ENCODE measurements at regions not wholly inside any gene's neighbourhood (a gene's known extent, or its start where the extent isn't known, plus 50 kb on each side); places are given as distances from the start of the nearest gene placed in this dataset.

DNA sequence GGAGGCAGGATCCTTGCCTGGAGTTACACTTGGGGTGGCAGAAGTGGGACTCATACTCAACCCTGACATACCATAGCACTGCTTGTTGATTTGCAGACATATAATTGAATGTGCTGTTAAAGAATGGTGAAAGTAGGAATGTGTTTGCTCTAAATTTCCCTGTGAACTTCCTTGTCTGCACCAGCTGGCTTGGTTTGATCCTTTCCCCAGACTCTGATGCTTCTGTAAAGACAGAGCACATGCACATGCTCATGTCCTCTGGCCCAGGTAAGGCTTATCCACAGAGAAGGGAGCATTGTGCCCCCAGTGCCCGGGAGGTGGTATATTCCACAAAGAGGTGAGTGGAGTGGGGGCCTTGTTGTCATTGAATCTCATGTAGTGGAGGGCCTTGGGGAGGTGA lies 138.0 kb upstream of the STC2 start:
- H3K4me3 ChIP-seq (ENCODE audit: low read length in 2 of 2), result no peak overlapping the region
- no peak overlapping the region for H3K27ac ChIP-seq (ENCODE audit: low read depth in 1 of 2, low read length in 1 of 2)
- no peaks in the 10 kb centered on the region for H3K4me1 ChIP-seq (ENCODE audit: control insufficient read depth in 2 of 2, insufficient read depth in 2 of 2, low read length in 2 of 2)
- no peaks in the 10 kb centered on the region for H3K9me3 ChIP-seq (ENCODE audit: control insufficient read depth in 2 of 2, insufficient read depth in 1 of 2, low read length in 1 of 2)
- no peak for DNase-seq (ENCODE audit: low read depth in 6 of 9, low spot score in 9 of 9)
- 97% methylated on average over 1 of the region's 1 CpG for WGBS
- H3K36me3 ChIP-seq (ENCODE audit: control insufficient read depth in 2 of 2, insufficient read depth in 2 of 2, low read length in 1 of 2), result no peaks in the 10 kb centered on the region
- H3K27me3 ChIP-seq (ENCODE audit: control insufficient read depth in 2 of 2, insufficient read depth in 1 of 2, low read length in 1 of 2), result no peaks in the 10 kb centered on the region

DNA sequence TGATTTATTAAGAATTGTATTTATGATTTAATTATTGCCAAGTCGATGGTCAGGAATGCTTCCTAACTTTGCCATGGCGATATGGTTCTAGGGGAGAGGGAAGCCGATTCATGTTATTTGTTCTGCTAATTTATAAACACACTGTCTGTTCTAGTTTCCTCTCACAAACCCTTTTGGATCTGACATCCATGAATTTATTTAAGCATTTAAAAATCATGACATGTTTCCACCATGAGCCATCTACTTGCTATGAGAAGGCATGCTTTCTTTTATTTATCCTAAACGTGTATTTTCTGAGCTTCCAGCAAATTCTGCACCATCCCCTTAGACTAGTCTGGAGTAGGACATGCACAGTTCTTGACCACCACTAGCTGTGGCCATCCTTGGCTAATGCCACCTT lies 136.6 kb upstream of the STC2 start:
- Histone ChIP-seq H3K9me3 (ENCODE audit: control insufficient read depth in 2 of 2, insufficient read depth in 1 of 2, low read length in 1 of 2) (no peaks in the 10 kb centered on the region), H3K27me3 (ENCODE audit: control insufficient read depth in 2 of 2, insufficient read depth in 1 of 2, low read length in 1 of 2) (no peaks in the 10 kb centered on the region), H3K4me1 (ENCODE audit: control insufficient read depth in 2 of 2, insufficient read depth in 2 of 2, low read length in 2 of 2) (no peaks in the 10 kb centered on the region), H3K4me3 (ENCODE audit: low read length in 2 of 2) (no peak overlapping the region), H3K27ac (ENCODE audit: low read depth in 1 of 2, low read length in 1 of 2) (no peak overlapping the region), H3K36me3 (ENCODE audit: control insufficient read depth in 2 of 2, insufficient read depth in 2 of 2, low read length in 1 of 2) (no peaks in the 10 kb centered on the region)
- 93% methylated on average over 4 of the region's 4 CpGs for WGBS
- DNase-seq (ENCODE audit: low read depth in 6 of 9, low spot score in 9 of 9), result no peak

DNA sequence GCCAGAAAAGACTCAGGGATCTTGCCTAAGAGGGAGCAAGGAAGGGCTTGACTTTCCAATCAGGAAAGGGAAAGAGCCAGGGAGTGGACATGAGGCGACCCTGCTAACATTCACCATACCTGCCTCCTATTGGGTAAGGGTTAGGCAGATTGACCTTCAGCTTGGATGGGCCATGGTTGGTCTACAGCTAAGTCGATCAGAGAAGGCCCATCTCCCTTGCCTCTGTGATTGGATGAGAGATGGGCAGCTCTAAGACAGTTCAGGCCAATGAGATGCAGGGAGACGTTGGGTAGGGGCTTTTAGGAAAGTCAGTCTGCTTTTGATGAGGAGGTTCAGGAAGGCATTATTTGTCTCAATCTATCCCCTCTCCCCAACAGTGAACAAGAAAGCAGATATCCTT lies 135.0 kb upstream of the STC2 start:
- no peaks in the 10 kb centered on the region for H3K27me3 ChIP-seq (ENCODE audit: control insufficient read depth in 2 of 2, insufficient read depth in 1 of 2, low read length in 1 of 2)
- no peak overlapping the region for H3K4me3 ChIP-seq (ENCODE audit: low read length in 2 of 2)
- no peaks in the 10 kb centered on the region for H3K36me3 ChIP-seq (ENCODE audit: control insufficient read depth in 2 of 2, insufficient read depth in 2 of 2, low read length in 1 of 2)
- H3K4me1 ChIP-seq (ENCODE audit: control insufficient read depth in 2 of 2, insufficient read depth in 2 of 2, low read length in 2 of 2), result no peaks in the 10 kb centered on the region
- 89% methylated on average over 3 of the region's 3 CpGs for WGBS
- no peak overlapping the region for H3K27ac ChIP-seq (ENCODE audit: low read depth in 1 of 2, low read length in 1 of 2)
- H3K9me3 ChIP-seq (ENCODE audit: control insufficient read depth in 2 of 2, insufficient read depth in 1 of 2, low read length in 1 of 2), result no peaks in the 10 kb centered on the region
- no peak for DNase-seq (ENCODE audit: low read depth in 6 of 9, low spot score in 9 of 9)

DNA sequence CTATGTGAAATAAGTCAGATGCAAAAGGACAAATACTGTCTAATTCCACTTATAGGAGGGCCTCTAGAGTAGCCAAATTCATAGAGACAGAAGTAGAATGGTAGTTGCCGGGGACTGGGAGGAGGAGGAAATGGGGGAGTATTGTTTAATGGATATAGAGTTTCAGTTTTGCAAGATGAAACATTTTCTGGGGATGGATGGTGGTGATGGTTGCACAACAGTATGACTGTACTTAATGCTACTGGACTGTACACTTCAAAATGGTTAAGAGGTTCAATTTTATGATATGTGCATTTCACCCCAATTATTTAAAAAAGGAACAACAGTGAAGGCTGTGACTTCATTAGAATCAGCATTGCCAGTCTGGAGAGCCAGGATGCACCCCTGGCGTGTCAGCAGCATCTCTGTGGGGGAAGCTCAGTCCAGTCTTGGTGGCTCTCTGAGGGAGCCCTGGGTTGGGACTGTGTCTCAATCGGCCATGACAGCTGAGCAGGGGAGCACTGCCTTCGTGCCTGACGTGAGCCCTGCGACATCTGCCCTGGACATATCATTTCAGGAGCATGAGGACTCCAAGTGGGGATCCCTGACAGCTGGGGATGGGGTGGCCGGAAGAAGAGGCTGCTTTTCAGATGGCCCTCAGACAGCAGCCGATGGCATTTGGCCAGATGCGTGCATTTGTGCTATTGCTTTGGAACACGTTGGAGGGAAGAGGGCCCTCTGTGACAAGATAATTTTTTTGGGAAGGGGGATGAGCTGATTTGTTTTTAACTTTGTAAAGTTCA lies 130.8 kb upstream of the STC2 start:
- Histone ChIP-seq H3K36me3 (ENCODE audit: control insufficient read depth in 2 of 2, insufficient read depth in 2 of 2, low read length in 1 of 2) (no peaks in the 10 kb centered on the region), H3K27me3 (ENCODE audit: control insufficient read depth in 2 of 2, insufficient read depth in 1 of 2, low read length in 1 of 2) (no peaks in the 10 kb centered on the region), H3K4me1 (ENCODE audit: control insufficient read depth in 2 of 2, insufficient read depth in 2 of 2, low read length in 2 of 2) (no peaks in the 10 kb centered on the region), H3K27ac (ENCODE audit: low read depth in 1 of 2, low read length in 1 of 2) (no peak overlapping the region), H3K4me3 (ENCODE audit: low read length in 2 of 2) (no peak overlapping the region), H3K9me3 (ENCODE audit: control insufficient read depth in 2 of 2, insufficient read depth in 1 of 2, low read length in 1 of 2) (no peaks in the 10 kb centered on the region)
- WGBS, result 70% methylated on average over 10 of the region's 10 CpGs
- DNase-seq (ENCODE audit: low read depth in 6 of 9, low spot score in 9 of 9), result no peak

DNA sequence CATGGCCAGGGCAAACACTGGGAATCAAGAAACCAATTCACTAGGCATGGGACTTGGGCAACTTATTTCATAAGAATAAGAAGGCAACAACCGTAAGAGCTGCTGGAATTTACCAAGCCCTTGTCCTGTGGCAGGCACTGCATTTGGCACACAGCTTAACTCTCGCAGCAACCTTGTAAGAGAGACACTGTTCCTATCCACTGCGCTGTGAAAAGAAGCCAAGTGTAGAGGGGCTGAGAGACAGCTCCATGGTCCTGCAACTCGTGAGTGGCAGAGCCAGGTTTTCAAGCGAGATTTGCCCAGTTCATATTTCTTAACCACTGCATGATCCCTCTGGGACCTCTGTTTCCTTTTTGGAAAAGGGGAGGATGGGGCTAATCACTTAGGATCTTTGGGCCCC lies 129.3 kb upstream of the STC2 start:
- Histone ChIP-seq H3K27ac (ENCODE audit: low read depth in 1 of 2, low read length in 1 of 2) (no peak overlapping the region), H3K36me3 (ENCODE audit: control insufficient read depth in 2 of 2, insufficient read depth in 2 of 2, low read length in 1 of 2) (no peaks in the 10 kb centered on the region), H3K27me3 (ENCODE audit: control insufficient read depth in 2 of 2, insufficient read depth in 1 of 2, low read length in 1 of 2) (no peaks in the 10 kb centered on the region), H3K4me1 (ENCODE audit: control insufficient read depth in 2 of 2, insufficient read depth in 2 of 2, low read length in 2 of 2) (no peaks in the 10 kb centered on the region), H3K9me3 (ENCODE audit: control insufficient read depth in 2 of 2, insufficient read depth in 1 of 2, low read length in 1 of 2) (no peaks in the 10 kb centered on the region), H3K4me3 (ENCODE audit: low read length in 2 of 2) (no peak overlapping the region)
- WGBS, result 76% methylated on average over 5 of the region's 5 CpGs
- DNase-seq (ENCODE audit: low read depth in 6 of 9, low spot score in 9 of 9), result no peak

DNA sequence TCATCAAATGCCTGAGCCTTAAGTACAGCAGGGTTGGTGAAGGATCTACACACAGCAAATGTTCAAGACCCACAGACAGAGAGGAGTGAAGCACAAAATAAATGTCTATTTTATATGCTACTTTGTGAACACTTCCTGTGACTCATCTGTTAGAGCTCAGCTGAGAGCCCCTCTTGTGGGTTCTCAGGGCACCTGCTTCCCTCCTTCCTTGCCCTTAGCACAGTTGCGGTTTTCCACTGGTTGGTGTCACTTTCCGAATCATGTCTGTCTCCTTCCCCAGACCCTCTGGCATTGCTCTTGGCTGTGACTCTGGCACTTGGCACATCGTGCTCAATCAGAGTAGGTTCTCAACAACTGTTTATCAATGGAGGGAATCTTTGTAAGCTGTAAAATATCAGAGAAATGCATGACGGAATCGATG lies 128.5 kb upstream of the STC2 start:
- WGBS, result 71% methylated on average over 5 of the region's 5 CpGs
- H3K9me3 ChIP-seq (ENCODE audit: control insufficient read depth in 2 of 2, insufficient read depth in 1 of 2, low read length in 1 of 2), result no peaks in the 10 kb centered on the region
- no peaks in the 10 kb centered on the region for H3K27me3 ChIP-seq (ENCODE audit: control insufficient read depth in 2 of 2, insufficient read depth in 1 of 2, low read length in 1 of 2)
- DNase-seq (ENCODE audit: low read depth in 6 of 9, low spot score in 9 of 9), result peak in 1 of 9 donors; percentile 1
- H3K4me1 ChIP-seq (ENCODE audit: control insufficient read depth in 2 of 2, insufficient read depth in 2 of 2, low read length in 2 of 2), result no peaks in the 10 kb centered on the region
- no peaks in the 10 kb centered on the region for H3K36me3 ChIP-seq (ENCODE audit: control insufficient read depth in 2 of 2, insufficient read depth in 2 of 2, low read length in 1 of 2)
- no peak overlapping the region for H3K4me3 ChIP-seq (ENCODE audit: low read length in 2 of 2)
- H3K27ac ChIP-seq (ENCODE audit: low read depth in 1 of 2, low read length in 1 of 2), result no peak overlapping the region

DNA sequence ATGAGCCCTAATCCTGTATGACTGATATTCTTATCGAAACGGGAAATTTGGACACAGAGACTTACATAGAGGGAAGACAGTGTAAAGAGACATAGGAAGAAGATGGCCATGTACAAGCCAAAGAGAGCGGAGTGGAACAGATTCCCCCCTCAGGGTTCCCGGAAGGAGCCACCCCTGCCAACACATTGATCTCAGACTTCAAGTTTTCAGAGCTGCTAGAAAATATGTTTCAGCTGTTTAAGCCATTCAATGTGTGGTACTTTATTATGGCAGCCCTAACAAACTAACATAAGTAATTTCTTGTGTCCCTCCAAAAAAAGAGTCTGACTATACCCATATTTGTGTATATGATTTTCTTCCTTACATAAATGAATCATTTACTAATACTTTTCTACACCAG lies 128.0 kb upstream of the STC2 start:
- Histone ChIP-seq H3K9me3 (ENCODE audit: control insufficient read depth in 2 of 2, insufficient read depth in 1 of 2, low read length in 1 of 2) (no peaks in the 10 kb centered on the region), H3K27ac (ENCODE audit: low read depth in 1 of 2, low read length in 1 of 2) (no peak overlapping the region), H3K4me1 (ENCODE audit: control insufficient read depth in 2 of 2, insufficient read depth in 2 of 2, low read length in 2 of 2) (no peaks in the 10 kb centered on the region), H3K4me3 (ENCODE audit: low read length in 2 of 2) (no peak overlapping the region), H3K36me3 (ENCODE audit: control insufficient read depth in 2 of 2, insufficient read depth in 2 of 2, low read length in 1 of 2) (no peaks in the 10 kb centered on the region), H3K27me3 (ENCODE audit: control insufficient read depth in 2 of 2, insufficient read depth in 1 of 2, low read length in 1 of 2) (no peaks in the 10 kb centered on the region)
- no peak for DNase-seq (ENCODE audit: low read depth in 6 of 9, low spot score in 9 of 9)
- 94% methylated on average over 4 of the region's 4 CpGs for WGBS

DNA sequence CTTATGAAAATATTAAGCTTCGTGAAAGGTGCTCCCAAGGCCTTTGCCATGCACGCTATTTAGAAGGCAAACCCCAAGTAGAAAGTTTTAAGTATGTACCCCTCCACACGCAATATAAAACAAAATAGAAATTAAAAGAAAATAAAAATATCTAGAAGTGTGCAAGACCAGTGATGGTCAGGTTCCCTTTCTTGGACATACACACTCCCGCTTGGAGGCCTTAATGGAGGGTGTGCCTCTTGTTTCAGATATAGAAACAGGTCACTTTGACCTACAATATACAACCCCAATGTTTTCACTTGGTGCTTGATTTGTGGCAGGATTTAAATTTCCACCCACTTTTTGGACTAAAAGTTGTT lies 127.4 kb upstream of the STC2 start:
- H3K27me3 ChIP-seq (ENCODE audit: control insufficient read depth in 2 of 2, insufficient read depth in 1 of 2, low read length in 1 of 2), result no peaks in the 10 kb centered on the region
- no peak overlapping the region for H3K27ac ChIP-seq (ENCODE audit: low read depth in 1 of 2, low read length in 1 of 2)
- H3K9me3 ChIP-seq (ENCODE audit: control insufficient read depth in 2 of 2, insufficient read depth in 1 of 2, low read length in 1 of 2), result no peaks in the 10 kb centered on the region
- no peak for DNase-seq (ENCODE audit: low read depth in 6 of 9, low spot score in 9 of 9)
- no peak overlapping the region for H3K4me3 ChIP-seq (ENCODE audit: low read length in 2 of 2)
- WGBS, result 96% methylated on average over 4 of the region's 4 CpGs
- H3K36me3 ChIP-seq (ENCODE audit: control insufficient read depth in 2 of 2, insufficient read depth in 2 of 2, low read length in 1 of 2), result no peaks in the 10 kb centered on the region
- H3K4me1 ChIP-seq (ENCODE audit: control insufficient read depth in 2 of 2, insufficient read depth in 2 of 2, low read length in 2 of 2), result no peaks in the 10 kb centered on the region

DNA sequence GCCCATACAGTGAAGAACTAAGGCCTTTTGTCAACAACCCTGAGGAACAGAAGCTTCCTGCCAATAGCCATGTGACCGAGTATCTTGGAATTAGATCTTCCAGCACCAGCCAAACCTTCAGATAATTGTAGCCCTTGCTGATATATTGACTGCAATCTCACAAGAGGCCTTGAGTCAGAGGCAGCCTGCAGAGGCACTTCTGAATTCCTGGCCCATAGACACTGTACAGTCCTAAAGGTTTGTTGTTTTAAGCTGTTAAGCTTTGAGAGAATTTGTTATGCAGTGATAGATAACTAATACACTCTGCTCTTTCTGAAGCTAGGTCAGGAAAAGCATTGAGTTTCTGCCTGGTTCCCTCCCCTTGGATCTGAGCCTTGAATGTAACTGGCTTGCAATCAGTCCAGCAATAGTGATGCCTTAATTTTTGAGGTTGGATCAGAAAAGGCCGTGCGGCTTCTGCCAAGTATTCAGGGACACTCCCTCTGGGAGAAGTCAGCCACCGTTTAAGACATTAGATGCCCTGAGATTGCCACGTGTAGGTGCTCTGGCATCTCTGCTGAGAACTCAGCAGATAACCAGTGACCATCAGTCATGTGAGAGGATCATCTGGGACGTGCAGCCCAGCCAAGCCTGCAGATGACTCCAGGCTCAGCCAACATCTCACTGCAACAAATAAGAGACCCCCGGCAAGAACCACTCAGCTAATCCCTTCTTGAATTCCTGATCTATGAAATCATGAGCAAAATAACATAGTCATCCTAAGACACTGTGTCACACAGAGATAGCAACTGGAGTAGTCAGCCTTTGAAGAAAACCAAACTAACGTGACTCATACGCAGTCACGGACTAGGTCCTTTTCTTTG lies 126.8 kb upstream of the STC2 start:
- H3K36me3 ChIP-seq (ENCODE audit: control insufficient read depth in 2 of 2, insufficient read depth in 2 of 2, low read length in 1 of 2), result no peaks in the 10 kb centered on the region
- WGBS, result 94% methylated on average over 10 of the region's 10 CpGs
- H3K27ac ChIP-seq (ENCODE audit: low read depth in 1 of 2, low read length in 1 of 2), result no peak overlapping the region
- H3K9me3 ChIP-seq (ENCODE audit: control insufficient read depth in 2 of 2, insufficient read depth in 1 of 2, low read length in 1 of 2), result no peaks in the 10 kb centered on the region
- H3K4me3 ChIP-seq (ENCODE audit: low read length in 2 of 2), result no peak overlapping the region
- DNase-seq (ENCODE audit: low read depth in 6 of 9, low spot score in 9 of 9), result no peak
- H3K4me1 ChIP-seq (ENCODE audit: control insufficient read depth in 2 of 2, insufficient read depth in 2 of 2, low read length in 2 of 2), result no peaks in the 10 kb centered on the region
- no peaks in the 10 kb centered on the region for H3K27me3 ChIP-seq (ENCODE audit: control insufficient read depth in 2 of 2, insufficient read depth in 1 of 2, low read length in 1 of 2)

Data from thymus (tissue), 11 donors.